ENCODE measurements at regions not wholly inside any gene's neighbourhood (a gene's known extent, or its start where the extent isn't known, plus 50 kb on each side); places are given as distances from the start of the nearest gene placed in this dataset.

GRCh38 chr13:105047676-105048295, 1487.7 kb downstream of the EFNB2 start:
- no peaks in the 10 kb centered on the region for H4K20me1 ChIP-seq (ENCODE audit: control insufficient read depth, insufficient read depth, low read depth, low read length)
- H3K27ac ChIP-seq (ENCODE audit: low read depth, low read length), result no peak overlapping the region
- no peaks in the 10 kb centered on the region for H3K27me3 ChIP-seq (ENCODE audit: control insufficient read depth, low read length)
- H3K36me3 ChIP-seq (ENCODE audit: control insufficient read depth, low read length), result no peaks in the 10 kb centered on the region
- no peaks in the 10 kb centered on the region for H3K4me1 ChIP-seq (ENCODE audit: control insufficient read depth, low read length)
- no peaks in the 10 kb centered on the region for H3K79me2 ChIP-seq (ENCODE audit: control insufficient read depth, low read length)
- H3F3A ChIP-seq (ENCODE audit: control insufficient read depth, insufficient read depth), result no peaks in the 10 kb centered on the region
- H3K9me3 ChIP-seq (ENCODE audit: control insufficient read depth, insufficient read depth, low read length), result no peaks in the 10 kb centered on the region
- no peak overlapping the region for H3K4me2 ChIP-seq (ENCODE audit: low read length)
- TF ChIP-seq EZH2phosphoT487 (IDR thresholded peaks at IDR 0.05; ENCODE audit: borderline replicate concordance, low read length), result no peak
- TF ChIP-seq, protein P1, sequence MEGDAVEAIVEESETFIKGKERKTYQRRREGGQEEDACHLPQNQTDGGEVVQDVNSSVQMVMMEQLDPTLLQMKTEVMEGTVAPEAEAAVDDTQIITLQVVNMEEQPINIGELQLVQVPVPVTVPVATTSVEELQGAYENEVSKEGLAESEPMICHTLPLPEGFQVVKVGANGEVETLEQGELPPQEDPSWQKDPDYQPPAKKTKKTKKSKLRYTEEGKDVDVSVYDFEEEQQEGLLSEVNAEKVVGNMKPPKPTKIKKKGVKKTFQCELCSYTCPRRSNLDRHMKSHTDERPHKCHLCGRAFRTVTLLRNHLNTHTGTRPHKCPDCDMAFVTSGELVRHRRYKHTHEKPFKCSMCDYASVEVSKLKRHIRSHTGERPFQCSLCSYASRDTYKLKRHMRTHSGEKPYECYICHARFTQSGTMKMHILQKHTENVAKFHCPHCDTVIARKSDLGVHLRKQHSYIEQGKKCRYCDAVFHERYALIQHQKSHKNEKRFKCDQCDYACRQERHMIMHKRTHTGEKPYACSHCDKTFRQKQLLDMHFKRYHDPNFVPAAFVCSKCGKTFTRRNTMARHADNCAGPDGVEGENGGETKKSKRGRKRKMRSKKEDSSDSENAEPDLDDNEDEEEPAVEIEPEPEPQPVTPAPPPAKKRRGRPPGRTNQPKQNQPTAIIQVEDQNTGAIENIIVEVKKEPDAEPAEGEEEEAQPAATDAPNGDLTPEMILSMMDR (IDR thresholded peaks at IDR 0.05; ENCODE audit: low read depth, low read length, poor library complexity, severe bottlenecking), result no peak
- no peaks in the 10 kb centered on the region for H3K9me2 ChIP-seq (replicated peaks; ENCODE audit: control insufficient read depth, low read length)
- no peak overlapping the region for H3K4me3 ChIP-seq (ENCODE audit: low read length)

- Histone ChIP-seq H4K20me1 (ENCODE audit: control insufficient read depth, insufficient read depth, low read depth, low read length) (no peaks in the 10 kb centered on the region), H3K4me3 (ENCODE audit: low read length) (no peak overlapping the region), H3F3A (ENCODE audit: control insufficient read depth, insufficient read depth) (no peaks in the 10 kb centered on the region), H3K79me2 (ENCODE audit: control insufficient read depth, low read length) (no peaks in the 10 kb centered on the region), H3K9me3 (ENCODE audit: control insufficient read depth, insufficient read depth, low read length) (no peaks in the 10 kb centered on the region), H3K36me3 (ENCODE audit: control insufficient read depth, low read length) (no peaks in the 10 kb centered on the region), H3K27ac (ENCODE audit: low read depth, low read length) (no peak overlapping the region), H3K4me1 (ENCODE audit: control insufficient read depth, low read length) (no peaks in the 10 kb centered on the region), H3K27me3 (ENCODE audit: control insufficient read depth, low read length) (no peaks in the 10 kb centered on the region), H3K4me2 (ENCODE audit: low read length) (no peak overlapping the region), H3K9me2 (replicated peaks; ENCODE audit: control insufficient read depth, low read length) (no peaks in the 10 kb centered on the region)
- TF ChIP-seq EZH2phosphoT487 (IDR thresholded peaks at IDR 0.05; ENCODE audit: borderline replicate concordance, low read length), result no peak
- TF ChIP-seq, protein P1 (IDR thresholded peaks at IDR 0.05; ENCODE audit: low read depth, low read length, poor library complexity, severe bottlenecking), result no peak
Observed at GRCh38 chr13:105037110-105037509, 1498.4 kb downstream of the EFNB2 start.

GRCh38 chr13:105035092-105035491, 1500.4 kb downstream of the EFNB2 start:
- H3K79me2 ChIP-seq (ENCODE audit: control insufficient read depth, low read length), result no peaks in the 10 kb centered on the region
- no peak overlapping the region for H3K27ac ChIP-seq (ENCODE audit: low read depth, low read length)
- no peaks in the 10 kb centered on the region for H3K4me1 ChIP-seq (ENCODE audit: control insufficient read depth, low read length)
- H3K9me3 ChIP-seq (ENCODE audit: control insufficient read depth, insufficient read depth, low read length), result no peaks in the 10 kb centered on the region
- H3K4me3 ChIP-seq (ENCODE audit: low read length), result no peak overlapping the region
- H3K36me3 ChIP-seq (ENCODE audit: control insufficient read depth, low read length), result no peaks in the 10 kb centered on the region
- H3K27me3 ChIP-seq (ENCODE audit: control insufficient read depth, low read length), result no peaks in the 10 kb centered on the region
- no peak for TF ChIP-seq EZH2phosphoT487 (IDR thresholded peaks at IDR 0.05; ENCODE audit: borderline replicate concordance, low read length)
- TF ChIP-seq, protein P1 (IDR thresholded peaks at IDR 0.05; ENCODE audit: low read depth, low read length, poor library complexity, severe bottlenecking), result no peak
- H4K20me1 ChIP-seq (ENCODE audit: control insufficient read depth, insufficient read depth, low read depth, low read length), result no peaks in the 10 kb centered on the region
- H3K9me2 ChIP-seq (replicated peaks; ENCODE audit: control insufficient read depth, low read length), result no peaks in the 10 kb centered on the region
- no peak overlapping the region for H3K4me2 ChIP-seq (ENCODE audit: low read length)
- H3F3A ChIP-seq (ENCODE audit: control insufficient read depth, insufficient read depth), result no peaks in the 10 kb centered on the region
